Gastroesophageal sphincter (tissue), 4 donors: ENCODE measurements at regions not wholly inside any gene's neighbourhood (a gene's known extent, or its start where the extent isn't known, plus 50 kb on each side); places are given as distances from the start of the nearest gene placed in this dataset.

Source experiments
- ATAC-seq: fragments of 150-250 bp; one replicate; pipeline ENCODE4 v1.9.1; 2016; ENCODE audit warnings: mild to moderate bottlenecking, moderate library complexity
- H3K27ac ChIP-seq, 4 donors: fragments of 200-600 bp; sonication (generic) in 3 of 4; 1 replicate in 3 of 4; 2 replicates in 1 of 4; pipeline ENCODE4 v1.5.1; 2016 to 2019
- H3K27me3 ChIP-seq: fragments of 200-600 bp; sonication (generic); one replicate; pipeline ENCODE4 v1.5.1; 2019
- H3K36me3 ChIP-seq, 2 donors: fragments of 200-600 bp; sonication (generic); one replicate each; pipeline ENCODE4 v1.5.1; 2019; ENCODE audit warnings: control low read depth in 1 of 2
- H3K4me1 ChIP-seq, 3 donors: fragments of 200-600 bp; sonication (generic); 1 replicate in 2 of 3; 2 replicates in 1 of 3; pipeline ENCODE4 v1.5.1; 2016 to 2019; ENCODE audit warnings: control low read depth in 2 of 3
- H3K4me3 ChIP-seq, 2 donors: fragments of 200-600 bp; sonication (generic); one replicate each; pipeline ENCODE4 v1.5.1; 2019; ENCODE audit warnings: mild to moderate bottlenecking in 1 of 2, moderate library complexity in 1 of 2
- H3K9me3 ChIP-seq, 3 donors: fragments of 200-600 bp; sonication (generic); one replicate each; pipeline ENCODE4 v1.5.1; 2017 to 2019; ENCODE audit warnings: control low read depth in 2 of 3
- EP300 ChIP-seq: sonication (generic); formaldehyde crosslinking; IDR thresholded peaks from one replicate; pipeline ENCODE4 v1.6.1; 2017; ENCODE audit warnings: antibody characterized with exemption, mild to moderate bottlenecking
- POLR2A ChIP-seq, 2 donors: fragments of 450-650 bp; IDR thresholded peaks; one replicate each; pipeline ENCODE4 v1.6.1; 2017; ENCODE audit warnings: antibody characterized with exemption in 2 of 2, mild to moderate bottlenecking in 2 of 2, moderate library complexity in 1 of 2
- POLR2AphosphoS5 ChIP-seq: sonication (generic); formaldehyde crosslinking; IDR thresholded peaks from one replicate; pipeline ENCODE4 v1.6.1; 2017; ENCODE audit warnings: antibody characterized with exemption
- WGBS, 2 donors: methylation state at CpG; one replicate each; pipeline ENCODE4 v1.1.5; 2018; ENCODE audit warnings: low coverage in 1 of 2; 5-methylcytosine and 5-hydroxymethylcytosine counted together
- TF ChIP-seq, protein P1 (sequence below), 4 experiments: fragments of 200-600 bp in 2 of 4; fragments of 450-650 bp in 2 of 4; sonication (generic) in 1 of 4; IDR thresholded peaks; one replicate each; pipeline ENCODE4 v1.5.1; 2017 to 2019; ENCODE audit warnings: antibody characterized with exemption in 4 of 4, mild to moderate bottlenecking in 2 of 4, moderate library complexity in 2 of 4

- no peaks in the 10 kb centered on the region for H3K36me3 ChIP-seq
- WGBS, 2 donors: 23 to 28% methylated on average over 4 of the region's 4 CpGs
- H3K27ac ChIP-seq: no peak overlapping the region
- TF ChIP-seq, protein P1, sequence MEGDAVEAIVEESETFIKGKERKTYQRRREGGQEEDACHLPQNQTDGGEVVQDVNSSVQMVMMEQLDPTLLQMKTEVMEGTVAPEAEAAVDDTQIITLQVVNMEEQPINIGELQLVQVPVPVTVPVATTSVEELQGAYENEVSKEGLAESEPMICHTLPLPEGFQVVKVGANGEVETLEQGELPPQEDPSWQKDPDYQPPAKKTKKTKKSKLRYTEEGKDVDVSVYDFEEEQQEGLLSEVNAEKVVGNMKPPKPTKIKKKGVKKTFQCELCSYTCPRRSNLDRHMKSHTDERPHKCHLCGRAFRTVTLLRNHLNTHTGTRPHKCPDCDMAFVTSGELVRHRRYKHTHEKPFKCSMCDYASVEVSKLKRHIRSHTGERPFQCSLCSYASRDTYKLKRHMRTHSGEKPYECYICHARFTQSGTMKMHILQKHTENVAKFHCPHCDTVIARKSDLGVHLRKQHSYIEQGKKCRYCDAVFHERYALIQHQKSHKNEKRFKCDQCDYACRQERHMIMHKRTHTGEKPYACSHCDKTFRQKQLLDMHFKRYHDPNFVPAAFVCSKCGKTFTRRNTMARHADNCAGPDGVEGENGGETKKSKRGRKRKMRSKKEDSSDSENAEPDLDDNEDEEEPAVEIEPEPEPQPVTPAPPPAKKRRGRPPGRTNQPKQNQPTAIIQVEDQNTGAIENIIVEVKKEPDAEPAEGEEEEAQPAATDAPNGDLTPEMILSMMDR (IDR thresholded peaks at IDR 0.05): no peak
- TF ChIP-seq POLR2AphosphoS5 (no peak), EP300 (no peak), POLR2A (IDR thresholded peaks at IDR 0.05) (no peak)
- H3K4me1 ChIP-seq: no peaks in the 10 kb centered on the region
- ATAC-seq: no peak
- H3K9me3 ChIP-seq: no peaks in the 10 kb centered on the region
- H3K27me3 ChIP-seq: no peaks in the 10 kb centered on the region
- H3K4me3 ChIP-seq: no peak overlapping the region
Measured at GRCh38 chr9:73515216-73515615, 363.6 kb downstream of the ANXA1 start.

DNA sequence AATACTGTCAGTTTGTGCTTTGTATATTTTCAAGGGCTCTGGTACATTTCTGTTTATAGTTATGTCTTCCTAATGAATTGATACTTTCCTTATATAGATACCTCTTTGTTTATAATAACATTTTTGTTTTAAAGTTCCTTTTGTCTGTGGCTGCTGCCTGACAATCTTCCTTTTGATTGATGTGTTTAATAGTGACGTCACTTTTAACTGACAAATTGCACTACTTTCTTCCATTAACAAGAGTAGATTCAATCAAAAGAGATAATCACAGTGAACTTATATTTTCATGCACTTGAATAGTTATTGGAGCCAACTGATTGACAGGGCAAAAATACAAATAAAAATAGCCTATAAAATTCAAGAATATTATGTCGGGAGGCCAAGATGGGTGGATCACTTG is 371.7 kb downstream of the ANXA1 start:
- Histone ChIP-seq H3K36me3 (no peaks in the 10 kb centered on the region), H3K9me3 (no peaks in the 10 kb centered on the region), H3K27me3 (no peaks in the 10 kb centered on the region), H3K4me1 (no peaks in the 10 kb centered on the region), H3K27ac (no peak overlapping the region), H3K4me3 (no peak overlapping the region)
- TF ChIP-seq, protein P1 (IDR thresholded peaks at IDR 0.05): no peak
- no peak for TF ChIP-seq EP300
- TF ChIP-seq POLR2AphosphoS5: no peak
- no peak for TF ChIP-seq POLR2A (IDR thresholded peaks at IDR 0.05)
- WGBS, 2 donors: 50 to 68% methylated on average over 2 of the region's 2 CpGs
- ATAC-seq: no peak

DNA sequence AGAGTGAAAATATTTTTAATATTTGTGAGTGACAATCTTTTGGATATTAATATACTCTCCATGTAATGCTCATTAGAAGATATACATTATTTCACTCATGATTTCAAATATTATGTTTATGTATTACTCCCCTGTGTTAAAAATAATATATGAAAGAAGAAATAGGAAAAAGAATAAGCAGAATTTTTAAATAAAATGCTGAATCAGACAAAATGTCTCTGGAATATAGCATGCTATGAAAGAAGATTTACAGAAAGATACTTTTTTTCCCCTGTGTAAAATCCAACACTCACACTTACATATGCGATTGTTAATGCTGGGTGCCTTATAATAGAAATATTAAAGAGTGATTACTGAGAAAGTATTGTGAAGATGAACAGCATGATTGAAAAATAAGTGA is 373.7 kb downstream of the ANXA1 start:
- H3K36me3 ChIP-seq: no peaks in the 10 kb centered on the region
- H3K27me3 ChIP-seq: no peaks in the 10 kb centered on the region
- TF ChIP-seq POLR2A (IDR thresholded peaks at IDR 0.05) (no peak), POLR2AphosphoS5 (no peak), EP300 (no peak)
- TF ChIP-seq, protein P1 (IDR thresholded peaks at IDR 0.05): no peak
- no peak for ATAC-seq
- H3K27ac ChIP-seq: no peak overlapping the region
- WGBS, 2 donors: 100% methylated on average over 1 of the region's 1 CpG; no CpG with 5 or more reads in 1 of the 2 donors
- H3K9me3 ChIP-seq: no peaks in the 10 kb centered on the region
- H3K4me3 ChIP-seq: no peak overlapping the region
- H3K4me1 ChIP-seq: no peaks in the 10 kb centered on the region

DNA sequence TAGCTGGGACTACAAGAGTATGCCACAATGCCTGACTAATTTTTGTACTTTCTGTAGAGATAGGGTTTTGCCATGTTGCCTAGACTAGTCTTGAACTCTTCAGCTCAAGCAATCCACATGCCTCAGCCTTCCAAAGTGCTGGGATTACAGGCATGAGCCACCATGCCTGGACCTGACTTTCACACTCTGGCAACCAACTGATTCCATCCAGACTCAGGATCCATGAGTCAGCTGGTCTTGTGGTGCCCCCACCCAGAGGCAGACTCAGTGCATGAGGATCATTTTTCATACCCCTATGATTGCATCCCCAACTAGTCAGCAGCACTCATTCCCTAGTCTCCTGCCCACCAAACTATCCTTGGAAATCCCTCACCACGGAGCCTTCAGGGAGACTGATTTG is 375.9 kb downstream of the ANXA1 start:
- Histone ChIP-seq H3K36me3 (no peaks in the 10 kb centered on the region), H3K27me3 (no peaks in the 10 kb centered on the region), H3K4me3 (no peak overlapping the region), H3K4me1 (no peaks in the 10 kb centered on the region), H3K27ac (no peak overlapping the region), H3K9me3 (no peaks in the 10 kb centered on the region)
- ATAC-seq: no peak
- TF ChIP-seq POLR2A (IDR thresholded peaks at IDR 0.05) (no peak), POLR2AphosphoS5 (no peak), EP300 (no peak)
- TF ChIP-seq, protein P1 (IDR thresholded peaks at IDR 0.05): no peak
- 60% methylated on average over 1 of the region's 1 CpG for WGBS, 2 donors

GRCh38 chr9:73528926-73529325 is 377.3 kb downstream of the ANXA1 start:
- WGBS, 2 donors: 70 to 81% methylated on average over 4 of the region's 4 CpGs
- H3K9me3 ChIP-seq: no peaks in the 10 kb centered on the region
- H3K27ac ChIP-seq: no peak overlapping the region
- H3K27me3 ChIP-seq: no peaks in the 10 kb centered on the region
- ATAC-seq: no peak
- no peaks in the 10 kb centered on the region for H3K4me1 ChIP-seq
- no peak overlapping the region for H3K4me3 ChIP-seq
- TF ChIP-seq EP300: no peak
- TF ChIP-seq POLR2A (IDR thresholded peaks at IDR 0.05): no peak
- TF ChIP-seq, protein P1 (IDR thresholded peaks at IDR 0.05): no peak
- TF ChIP-seq POLR2AphosphoS5: no peak
- no peaks in the 10 kb centered on the region for H3K36me3 ChIP-seq
